Vagina (tissue), 2 donors: ENCODE measurements at regions not wholly inside any gene's neighbourhood (a gene's known extent, or its start where the extent isn't known, plus 50 kb on each side); places are given as distances from the start of the nearest gene placed in this dataset.
"Not testable (repeated sequence)": the region's sequence is repeated elsewhere in the genome, so short reads cannot be mapped to it uniquely, and the experiment has no call there.

ENCODE experiments used
- POLR2A ChIP-seq, 2 donors: fragments of 450-650 bp; IDR thresholded peaks; one replicate each; pipeline ENCODE4 v1.6.1; 2017; ENCODE audit warnings: antibody characterized with exemption in 2 of 2, mild to moderate bottlenecking in 2 of 2, moderate library complexity in 2 of 2
- POLR2AphosphoS5 ChIP-seq, 2 donors: sonication (generic); formaldehyde crosslinking; IDR thresholded peaks; one replicate each; pipeline ENCODE4 v1.9.0; 2017; ENCODE audit warnings: antibody characterized with exemption in 2 of 2, mild to moderate bottlenecking in 2 of 2, low read depth in 1 of 2; ENCODE audit not compliant: insufficient read depth in 1 of 2
- TF ChIP-seq, protein P1 (sequence below), 3 experiments: fragments of 450-650 bp in 2 of 3; fragments of 200-600 bp in 1 of 3; sonication (generic) in 1 of 3; IDR thresholded peaks; one replicate each; pipeline ENCODE4 v1.5.1; 2017 to 2019; ENCODE audit warnings: antibody characterized with exemption in 3 of 3, mild to moderate bottlenecking in 2 of 3, moderate library complexity in 2 of 3

DNA sequence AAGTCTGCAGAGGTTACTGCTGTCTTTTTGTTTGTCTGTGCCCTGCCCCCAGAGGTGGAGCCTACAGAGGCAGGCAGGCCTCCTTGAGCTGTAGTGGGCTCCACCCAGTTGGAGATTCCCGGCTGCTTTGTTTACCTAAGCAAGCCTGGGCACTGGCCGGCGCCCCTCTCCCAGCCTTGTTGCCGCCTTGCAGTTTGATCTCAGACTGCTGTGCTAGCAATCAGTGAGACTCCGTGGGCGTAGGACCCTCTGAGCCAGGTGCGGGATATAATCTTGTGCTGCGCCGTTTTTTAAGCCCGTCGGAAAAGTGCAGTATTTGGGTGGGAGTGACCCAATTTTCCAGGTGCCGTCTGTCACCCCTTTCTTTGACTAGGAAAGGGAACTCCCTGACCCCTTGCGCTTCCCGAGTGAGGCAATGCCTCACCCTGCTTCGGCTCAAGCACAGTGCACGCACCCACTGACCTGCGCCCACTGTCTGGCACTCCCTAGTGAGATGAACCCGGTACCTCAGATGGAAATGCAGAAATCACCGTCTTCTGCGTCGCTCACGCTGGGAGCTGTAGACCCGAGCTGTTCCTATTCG lies 198.9 kb upstream of the ECI2 start:
- TF ChIP-seq, protein P1, sequence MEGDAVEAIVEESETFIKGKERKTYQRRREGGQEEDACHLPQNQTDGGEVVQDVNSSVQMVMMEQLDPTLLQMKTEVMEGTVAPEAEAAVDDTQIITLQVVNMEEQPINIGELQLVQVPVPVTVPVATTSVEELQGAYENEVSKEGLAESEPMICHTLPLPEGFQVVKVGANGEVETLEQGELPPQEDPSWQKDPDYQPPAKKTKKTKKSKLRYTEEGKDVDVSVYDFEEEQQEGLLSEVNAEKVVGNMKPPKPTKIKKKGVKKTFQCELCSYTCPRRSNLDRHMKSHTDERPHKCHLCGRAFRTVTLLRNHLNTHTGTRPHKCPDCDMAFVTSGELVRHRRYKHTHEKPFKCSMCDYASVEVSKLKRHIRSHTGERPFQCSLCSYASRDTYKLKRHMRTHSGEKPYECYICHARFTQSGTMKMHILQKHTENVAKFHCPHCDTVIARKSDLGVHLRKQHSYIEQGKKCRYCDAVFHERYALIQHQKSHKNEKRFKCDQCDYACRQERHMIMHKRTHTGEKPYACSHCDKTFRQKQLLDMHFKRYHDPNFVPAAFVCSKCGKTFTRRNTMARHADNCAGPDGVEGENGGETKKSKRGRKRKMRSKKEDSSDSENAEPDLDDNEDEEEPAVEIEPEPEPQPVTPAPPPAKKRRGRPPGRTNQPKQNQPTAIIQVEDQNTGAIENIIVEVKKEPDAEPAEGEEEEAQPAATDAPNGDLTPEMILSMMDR (IDR thresholded peaks at IDR 0.05), result not testable (repeated sequence)
- TF ChIP-seq POLR2A (IDR thresholded peaks at IDR 0.05); POLR2AphosphoS5 (IDR thresholded peaks at IDR 0.05; ENCODE audit: insufficient read depth in 1 of 2, low read depth in 1 of 2): not testable (repeated sequence)
